ENCODE measurements at regions not wholly inside any gene's neighbourhood (a gene's known extent, or its start where the extent isn't known, plus 50 kb on each side); places are given as distances from the start of the nearest gene placed in this dataset.

GRCh38 chr4:55258152-55258865 lies 87.7 kb upstream of the SRD5A3 start:
- no peak for TF ChIP-seq CTCF (IDR thresholded peaks at IDR 0.05; ENCODE audit: insufficient read depth, low read length)
- peak; percentile 90 for DNase-seq (ENCODE audit: low read depth)

GRCh38 chr4:55259294-55259693 lies 86.7 kb upstream of the SRD5A3 start:
- TF ChIP-seq CTCF (IDR thresholded peaks at IDR 0.05; ENCODE audit: insufficient read depth, low read length), result no peak
- H3K4me3 ChIP-seq (ENCODE audit: low read depth, low read length), result no peak overlapping the region
- no peak for DNase-seq (ENCODE audit: low read depth)

More at GRCh38 chr4:55258152-55258865, 87.7 kb upstream of the SRD5A3 start:
- no peak overlapping the region for H3K4me3 ChIP-seq (ENCODE audit: low read depth, low read length)

GRCh38 chr4:55269470-55269869 lies 76.6 kb upstream of the SRD5A3 start:
- DNase-seq (ENCODE audit: low read depth), result no peak
- H3K4me3 ChIP-seq (ENCODE audit: low read depth, low read length), result no peak overlapping the region
- TF ChIP-seq CTCF (IDR thresholded peaks at IDR 0.05; ENCODE audit: insufficient read depth, low read length), result no peak

GRCh38 chr4:55269995-55270394 lies 76.0 kb upstream of the SRD5A3 start:
- DNase-seq (ENCODE audit: low read depth), result no peak
- no peak overlapping the region for H3K4me3 ChIP-seq (ENCODE audit: low read depth, low read length)
- TF ChIP-seq CTCF (IDR thresholded peaks at IDR 0.05; ENCODE audit: insufficient read depth, low read length), result no peak

GRCh38 chr4:55270481-55270880 lies 75.6 kb upstream of the SRD5A3 start:
- DNase-seq (ENCODE audit: low read depth), result no peak
- no peak for TF ChIP-seq CTCF (IDR thresholded peaks at IDR 0.05; ENCODE audit: insufficient read depth, low read length)

GRCh38 chr4:55272102-55272501 lies 73.9 kb upstream of the SRD5A3 start:
- TF ChIP-seq CTCF (IDR thresholded peaks at IDR 0.05; ENCODE audit: insufficient read depth, low read length), result no peak
- H3K4me3 ChIP-seq (ENCODE audit: low read depth, low read length), result no peak overlapping the region
- DNase-seq (ENCODE audit: low read depth), result no peak

More at GRCh38 chr4:55270481-55270880, 75.6 kb upstream of the SRD5A3 start:
- no peak overlapping the region for H3K4me3 ChIP-seq (ENCODE audit: low read depth, low read length)

GRCh38 chr4:55272589-55272988 lies 73.5 kb upstream of the SRD5A3 start:
- no peak for TF ChIP-seq CTCF (IDR thresholded peaks at IDR 0.05; ENCODE audit: insufficient read depth, low read length)
- DNase-seq (ENCODE audit: low read depth), result no peak
- H3K4me3 ChIP-seq (ENCODE audit: low read depth, low read length), result no peak overlapping the region

Data from fibroblast of the aortic adventitia (primary cell).